ENCODE measurements at regions not wholly inside any gene's neighbourhood (a gene's known extent, or its start where the extent isn't known, plus 50 kb on each side); places are given as distances from the start of the nearest gene placed in this dataset.

DNA sequence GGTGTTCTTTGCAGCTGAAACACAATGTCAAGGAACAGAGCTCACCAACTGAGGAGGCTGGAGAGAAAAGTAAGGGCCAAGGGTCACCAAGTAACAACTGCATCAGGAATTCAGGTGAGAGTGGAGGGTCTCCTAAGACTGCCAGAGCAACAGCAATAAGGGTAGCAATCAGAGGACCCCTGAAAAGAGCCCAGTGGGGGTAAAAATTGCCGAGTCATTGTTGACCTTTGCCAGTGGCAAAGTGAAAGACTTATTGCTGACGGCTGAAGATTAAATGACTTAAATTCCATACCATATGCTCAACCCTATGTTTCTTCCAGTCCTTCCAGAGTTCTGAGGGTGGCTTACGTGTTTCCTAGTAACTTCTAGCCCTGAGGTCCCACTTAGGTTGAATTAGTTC, 51.9 kb upstream of the ARHGAP42 start:
- no peak for DNase-seq (ENCODE audit: extremely low read depth, low read depth, low spot score)

DNA sequence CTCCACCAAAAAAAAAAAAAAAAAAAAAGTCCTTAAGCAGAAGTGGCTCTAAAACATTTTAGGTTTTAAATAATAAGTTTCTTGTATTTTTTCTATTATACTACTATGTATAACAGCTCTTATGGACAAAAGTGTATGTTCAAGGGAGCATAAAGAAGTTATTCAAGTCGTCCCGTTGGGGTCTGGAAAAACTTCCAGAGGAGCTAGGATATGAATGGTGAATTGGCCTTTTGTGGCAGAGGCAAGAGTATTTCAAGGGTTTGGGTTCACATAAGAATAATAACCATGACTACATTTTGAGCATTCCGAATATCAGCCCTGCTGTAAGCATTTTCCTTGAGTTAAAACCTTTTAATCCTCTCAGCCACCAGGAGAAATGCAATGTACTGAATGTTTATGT, 50.6 kb upstream of the ARHGAP42 start:
- DNase-seq (ENCODE audit: extremely low read depth, low read depth, low spot score), result no peak
